ENCODE measurements at regions not wholly inside any gene's neighbourhood (a gene's known extent, or its start where the extent isn't known, plus 50 kb on each side); places are given as distances from the start of the nearest gene placed in this dataset.

GRCh38 chr7:112594397-112594796 lies 113.6 kb downstream of the LSMEM1 start:
- in situ Hi-C loops (cut with HindIII; ENCODE audit: low pct_unique_long_range_greater_than_20kb, low sequenced_read_pairs) (no loop called here), intact Hi-C loops (cut with micrococcal nuclease; ENCODE audit: unreplicated experiment) (no loop called here)
- no peaks in the 10 kb centered on the region for H3K27me3 ChIP-seq (ENCODE audit: control insufficient read depth, insufficient read depth, low read length)
- DNase-seq (ENCODE audit: low read depth, low spot score) = no peak
- CTCF ChIA-PET = no interaction called here
- no peaks in the 10 kb centered on the region for H3K4me1 ChIP-seq (ENCODE audit: control insufficient read depth, insufficient read depth, low read length)
- BruUV-seq (replicated peaks) = no TSS peak
- no peaks in the 10 kb centered on the region for H3K36me3 ChIP-seq (ENCODE audit: control insufficient read depth, insufficient read depth, low read length)
- no peak overlapping the region for H3K4me3 ChIP-seq (ENCODE audit: low read depth in 2 of 2, low read length in 2 of 2)
- no peak overlapping the region for H3K27ac ChIP-seq (ENCODE audit: low read length)
- TF ChIP-seq SIN3A (IDR thresholded peaks at IDR 0.05; ENCODE audit: borderline replicate concordance, insufficient read depth, low read depth, low read length) = no peak
- no peak for ATAC-seq
- POLR2A ChIA-PET = no interaction called here
- H3K9me3 ChIP-seq (ENCODE audit: control insufficient read depth, insufficient read depth, low read depth, low read length) = no peaks in the 10 kb centered on the region

GRCh38 chr7:112596260-112596659 lies 115.5 kb downstream of the LSMEM1 start:
- in situ Hi-C loops (cut with HindIII; ENCODE audit: low pct_unique_long_range_greater_than_20kb, low sequenced_read_pairs) = no loop called here
- Histone ChIP-seq H3K4me1 (ENCODE audit: control insufficient read depth, insufficient read depth, low read length) (no peaks in the 10 kb centered on the region), H3K36me3 (ENCODE audit: control insufficient read depth, insufficient read depth, low read length) (no peaks in the 10 kb centered on the region), H3K27me3 (ENCODE audit: control insufficient read depth, insufficient read depth, low read length) (no peaks in the 10 kb centered on the region), H3K4me3 (ENCODE audit: low read depth in 2 of 2, low read length in 2 of 2) (no peak overlapping the region), H3K9me3 (ENCODE audit: control insufficient read depth, insufficient read depth, low read depth, low read length) (no peaks in the 10 kb centered on the region), H3K27ac (ENCODE audit: low read length) (no peak overlapping the region)
- DNase-seq (ENCODE audit: low read depth, low spot score) (no peak), ATAC-seq (no peak)
- intact Hi-C loops (cut with micrococcal nuclease; ENCODE audit: unreplicated experiment) = no loop called here
- TF ChIP-seq SIN3A (IDR thresholded peaks at IDR 0.05; ENCODE audit: borderline replicate concordance, insufficient read depth, low read depth, low read length) (no peak), REST (IDR thresholded peaks at IDR 0.05; ENCODE audit: insufficient read depth in 1 of 2, low read depth in 2 of 2, low read length in 1 of 2) (no peak), CTCF (IDR thresholded peaks at IDR 0.05) (no peak), POLR2AphosphoS5 (IDR thresholded peaks at IDR 0.05; ENCODE audit: low read depth, low read length) (no peak), TCF7L2 (IDR thresholded peaks at IDR 0.05; ENCODE audit: low read depth, low read length) (no peak)
- BruUV-seq (replicated peaks) = no TSS peak
- ChIA-PET CTCF (no interaction called here), POLR2A (no interaction called here)

- intact Hi-C loops (cut with micrococcal nuclease; ENCODE audit: unreplicated experiment) (no loop called here), in situ Hi-C loops (cut with HindIII; ENCODE audit: low pct_unique_long_range_greater_than_20kb, low sequenced_read_pairs) (no loop called here)
- DNase-seq (ENCODE audit: low read depth, low spot score) (no peak), ATAC-seq (no peak)
- no peaks in the 10 kb centered on the region for H3K4me1 ChIP-seq (ENCODE audit: control insufficient read depth, insufficient read depth, low read length)
- H3K27ac ChIP-seq (ENCODE audit: low read length) = no peak overlapping the region
- TF ChIP-seq POLR2AphosphoS5 (IDR thresholded peaks at IDR 0.05; ENCODE audit: low read depth, low read length) (no peak), SIN3A (IDR thresholded peaks at IDR 0.05; ENCODE audit: borderline replicate concordance, insufficient read depth, low read depth, low read length) (no peak), TCF7L2 (IDR thresholded peaks at IDR 0.05; ENCODE audit: low read depth, low read length) (no peak), REST (IDR thresholded peaks at IDR 0.05; ENCODE audit: insufficient read depth in 1 of 2, low read depth in 2 of 2, low read length in 1 of 2) (no peak), CTCF (IDR thresholded peaks at IDR 0.05) (no peak)
- no peaks in the 10 kb centered on the region for H3K9me3 ChIP-seq (ENCODE audit: control insufficient read depth, insufficient read depth, low read depth, low read length)
- ChIA-PET POLR2A (no interaction called here), CTCF (no interaction called here)
- no TSS peak for BruUV-seq (replicated peaks)
- H3K36me3 ChIP-seq (ENCODE audit: control insufficient read depth, insufficient read depth, low read length) = no peaks in the 10 kb centered on the region
- no peak overlapping the region for H3K4me3 ChIP-seq (ENCODE audit: low read depth in 2 of 2, low read length in 2 of 2)
- H3K27me3 ChIP-seq (ENCODE audit: control insufficient read depth, insufficient read depth, low read length) = no peaks in the 10 kb centered on the region
Measured at GRCh38 chr7:112596981-112597380, 116.2 kb downstream of the LSMEM1 start.

Measured in Panc1 (cell line).